WI38 (cell line): ENCODE measurements at regions not wholly inside any gene's neighbourhood (a gene's known extent, or its start where the extent isn't known, plus 50 kb on each side); places are given as distances from the start of the nearest gene placed in this dataset.

Experiments used
- H3K4me3 ChIP-seq: 2 replicates; pipeline ENCODE4 v1.5.1; 2011; ENCODE audit warnings: low read depth, mild to moderate bottlenecking, control low read depth, low read length
- CTCF ChIP-seq: IDR thresholded peaks from 2 replicates; pipeline ENCODE4 v1.5.1; 2012; ENCODE audit warnings: low read depth, mild to moderate bottlenecking, control low read depth, low read length

GRCh38 chr6:22656706-22657351 lies 87.5 kb downstream of the HDGFL1 start:
- no peak for TF ChIP-seq CTCF
- H3K4me3 ChIP-seq = no peak overlapping the region

GRCh38 chr6:22657352-22657980 lies 88.1 kb downstream of the HDGFL1 start:
- no peak for TF ChIP-seq CTCF

GRCh38 chr6:22658183-22658582 lies 88.8 kb downstream of the HDGFL1 start:
- no peak overlapping the region for H3K4me3 ChIP-seq
- TF ChIP-seq CTCF = no peak

More at GRCh38 chr6:22657352-22657980, 88.1 kb downstream of the HDGFL1 start:
- no peak overlapping the region for H3K4me3 ChIP-seq

- H3K4me3 ChIP-seq = no peak overlapping the region
- no peak for TF ChIP-seq CTCF
These were observed 89.6 kb downstream of the HDGFL1 start for GRCh38 chr6:22658934-22659333.

- H3K4me3 ChIP-seq = no peak overlapping the region
- TF ChIP-seq CTCF = no peak
These were observed 95.6 kb downstream of the HDGFL1 start for GRCh38 chr6:22664968-22665367.

- H3K4me3 ChIP-seq = no peak overlapping the region
- no peak for TF ChIP-seq CTCF
These were observed 96.7 kb downstream of the HDGFL1 start for GRCh38 chr6:22666021-22666420.

GRCh38 chr6:22666586-22666985 lies 97.2 kb downstream of the HDGFL1 start:
- no peak for TF ChIP-seq CTCF

More at GRCh38 chr6:22666586-22666985, 97.2 kb downstream of the HDGFL1 start:
- no peak overlapping the region for H3K4me3 ChIP-seq
